ENCODE measurements at regions not wholly inside any gene's neighbourhood (a gene's known extent, or its start where the extent isn't known, plus 50 kb on each side); places are given as distances from the start of the nearest gene placed in this dataset.

DNA sequence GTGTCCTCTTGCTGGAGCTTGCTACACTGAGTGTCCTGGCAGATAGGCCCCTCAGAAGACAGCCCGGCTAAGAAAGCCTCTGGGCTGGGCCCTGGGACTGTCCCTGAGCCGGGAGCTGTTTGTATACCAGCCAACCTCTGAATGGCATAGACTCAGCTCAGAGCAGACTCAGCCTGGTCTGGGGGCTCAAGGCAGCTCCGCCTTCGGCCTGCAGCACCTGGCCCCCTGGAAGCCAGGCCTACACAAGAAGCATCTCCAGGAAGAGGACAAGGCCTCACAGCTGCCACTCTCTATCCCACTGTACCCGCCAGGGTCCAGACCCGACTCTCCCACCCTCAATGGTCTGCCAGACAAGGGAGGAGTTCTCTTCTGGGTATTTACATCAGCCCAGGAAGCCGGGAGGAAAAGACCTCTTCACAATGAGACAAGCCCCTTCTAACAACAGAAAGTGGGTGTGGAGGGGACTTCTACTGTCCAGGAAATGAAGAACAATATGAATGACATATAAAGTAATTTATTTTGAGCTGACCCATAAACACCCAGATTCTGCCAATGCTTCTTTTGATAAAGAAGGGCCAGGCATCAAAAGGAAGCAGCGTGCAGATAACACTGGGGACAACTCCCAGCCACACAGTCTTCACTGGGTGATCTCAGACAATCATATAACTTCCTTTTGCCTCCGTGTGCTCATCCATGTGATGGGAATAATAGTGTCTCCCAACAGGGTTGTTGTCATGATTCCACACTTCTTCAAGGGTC is 110.2 kb downstream of the TPRA1 start:
- Mint-ChIP-seq H3K4me3 (no peak overlapping the region), H3K4me1 (peaks cover 6% of the 10 kb centered on the region), H3K36me3 (ENCODE audit: insufficient read depth) (no peaks in the 10 kb centered on the region), H3K27ac (ENCODE audit: low read depth) (no peak overlapping the region), H3K27me3 (peaks cover 51% of the 10 kb centered on the region), H3K9me3 (no peaks in the 10 kb centered on the region)
- DNase-seq (ENCODE audit: low spot score in 2 of 2) = no peak
- no peak for ATAC-seq (replicated peaks; ENCODE audit: extremely low read depth, poor library complexity, severe bottlenecking)

DNA sequence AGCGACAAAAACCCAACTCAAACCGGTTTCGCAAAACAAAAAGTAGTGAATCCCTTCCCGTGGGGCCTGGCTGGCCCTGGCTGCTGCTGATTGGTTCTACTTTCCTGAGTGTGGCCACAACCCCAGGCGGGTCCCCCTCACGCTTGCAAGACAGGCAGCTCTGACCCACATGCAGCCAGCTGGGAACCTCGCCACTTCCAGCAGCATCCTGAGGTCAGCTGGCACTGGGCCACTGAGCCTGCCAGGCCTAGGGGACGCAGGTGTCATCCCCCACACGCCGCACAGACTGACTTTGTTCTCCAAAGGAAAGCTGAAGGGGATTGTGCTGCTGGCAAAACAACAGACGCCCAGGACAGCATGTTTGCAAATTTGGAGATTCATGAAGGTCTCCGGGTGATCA is 111.1 kb downstream of the TPRA1 start:
- no peaks in the 10 kb centered on the region for H3K36me3 Mint-ChIP-seq (ENCODE audit: insufficient read depth)
- DNase-seq (ENCODE audit: low spot score in 2 of 2) = no peak
- H3K27me3 Mint-ChIP-seq = peaks cover 54% of the 10 kb centered on the region
- no peak for ATAC-seq (replicated peaks; ENCODE audit: extremely low read depth, poor library complexity, severe bottlenecking)
- no peaks in the 10 kb centered on the region for H3K9me3 Mint-ChIP-seq
- H3K4me3 Mint-ChIP-seq = no peak overlapping the region
- no peak overlapping the region for H3K27ac Mint-ChIP-seq (ENCODE audit: low read depth)
- peaks cover 6% of the 10 kb centered on the region for H3K4me1 Mint-ChIP-seq

DNA sequence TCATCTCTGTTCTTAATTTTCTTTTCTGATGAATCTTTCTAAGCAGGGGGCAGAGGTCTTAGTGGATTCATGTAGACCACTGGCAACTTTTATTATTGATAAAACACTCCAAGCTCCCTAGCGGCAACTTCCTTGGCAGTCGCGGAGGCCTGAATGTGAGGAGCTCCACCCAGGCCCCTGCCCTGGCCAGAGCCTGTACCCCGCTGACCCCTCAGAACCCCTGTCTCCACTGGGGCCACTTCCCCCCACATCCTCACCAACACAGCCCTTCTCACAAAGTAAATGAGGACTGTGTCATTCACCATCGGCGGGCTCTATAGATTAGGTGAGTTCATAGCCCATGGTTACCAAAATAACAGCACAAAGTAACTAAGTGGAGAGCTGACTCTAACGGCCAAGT is 111.6 kb downstream of the TPRA1 start:
- Mint-ChIP-seq H3K36me3 (ENCODE audit: insufficient read depth) (no peaks in the 10 kb centered on the region), H3K27ac (ENCODE audit: low read depth) (no peak overlapping the region), H3K27me3 (peaks cover 59% of the 10 kb centered on the region), H3K4me3 (no peak overlapping the region), H3K9me3 (no peaks in the 10 kb centered on the region), H3K4me1 (peaks cover 6% of the 10 kb centered on the region)
- no peak for DNase-seq (ENCODE audit: low spot score in 2 of 2)
- ATAC-seq (replicated peaks; ENCODE audit: extremely low read depth, poor library complexity, severe bottlenecking) = no peak

DNA sequence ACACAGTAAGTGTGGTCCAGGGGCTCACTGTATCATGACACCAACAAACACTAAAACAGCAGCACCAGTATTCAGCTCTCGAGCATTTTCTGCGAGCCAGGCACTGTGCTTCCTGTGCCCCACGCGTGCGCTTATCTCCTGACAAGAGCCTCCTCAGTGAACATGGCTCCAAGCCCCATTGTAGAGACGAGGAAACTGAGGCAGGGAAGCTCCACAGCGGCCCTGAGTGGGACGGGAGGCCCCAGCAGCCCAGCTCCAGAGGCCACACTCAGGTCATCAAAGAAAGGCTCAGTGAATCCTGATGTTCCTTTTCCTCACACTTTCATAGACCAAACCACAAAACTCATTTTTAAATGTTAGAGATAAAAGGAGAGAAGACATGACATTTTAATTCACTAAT is 113.1 kb downstream of the TPRA1 start:
- H3K4me1 Mint-ChIP-seq = no peaks in the 10 kb centered on the region
- no peak overlapping the region for H3K4me3 Mint-ChIP-seq
- H3K27ac Mint-ChIP-seq (ENCODE audit: low read depth) = no peak overlapping the region
- DNase-seq (ENCODE audit: low spot score in 2 of 2) (no peak), ATAC-seq (replicated peaks; ENCODE audit: extremely low read depth, poor library complexity, severe bottlenecking) (no peak)
- peaks cover 56% of the 10 kb centered on the region for H3K27me3 Mint-ChIP-seq
- H3K9me3 Mint-ChIP-seq = no peaks in the 10 kb centered on the region
- H3K36me3 Mint-ChIP-seq (ENCODE audit: insufficient read depth) = no peaks in the 10 kb centered on the region

DNA sequence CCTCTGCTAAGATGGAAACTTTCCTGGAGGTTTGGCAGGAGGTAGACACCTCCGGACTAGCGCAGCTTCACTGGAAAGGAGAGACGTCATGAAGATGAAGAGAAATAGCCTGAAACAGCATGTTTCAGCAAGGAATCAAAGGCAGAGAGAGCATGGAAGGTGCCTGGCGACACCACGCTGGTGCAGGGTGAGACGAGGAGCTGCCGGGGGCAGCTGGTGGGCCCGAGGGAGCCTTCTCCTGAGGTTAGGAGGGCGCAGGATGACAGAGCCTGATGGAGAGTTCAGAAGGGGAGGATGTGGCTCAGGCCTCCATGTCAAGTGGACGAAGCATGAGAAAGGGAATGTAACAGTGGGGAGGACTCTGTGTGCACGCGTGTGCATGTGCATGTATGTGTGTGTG is 113.6 kb downstream of the TPRA1 start:
- no peaks in the 10 kb centered on the region for H3K4me1 Mint-ChIP-seq
- no peaks in the 10 kb centered on the region for H3K9me3 Mint-ChIP-seq
- no peak for ATAC-seq (replicated peaks; ENCODE audit: extremely low read depth, poor library complexity, severe bottlenecking)
- peaks cover 53% of the 10 kb centered on the region for H3K27me3 Mint-ChIP-seq
- H3K4me3 Mint-ChIP-seq = no peak overlapping the region
- H3K36me3 Mint-ChIP-seq (ENCODE audit: insufficient read depth) = no peaks in the 10 kb centered on the region
- H3K27ac Mint-ChIP-seq (ENCODE audit: low read depth) = no peak overlapping the region
- DNase-seq (ENCODE audit: low spot score in 2 of 2) = no peak

DNA sequence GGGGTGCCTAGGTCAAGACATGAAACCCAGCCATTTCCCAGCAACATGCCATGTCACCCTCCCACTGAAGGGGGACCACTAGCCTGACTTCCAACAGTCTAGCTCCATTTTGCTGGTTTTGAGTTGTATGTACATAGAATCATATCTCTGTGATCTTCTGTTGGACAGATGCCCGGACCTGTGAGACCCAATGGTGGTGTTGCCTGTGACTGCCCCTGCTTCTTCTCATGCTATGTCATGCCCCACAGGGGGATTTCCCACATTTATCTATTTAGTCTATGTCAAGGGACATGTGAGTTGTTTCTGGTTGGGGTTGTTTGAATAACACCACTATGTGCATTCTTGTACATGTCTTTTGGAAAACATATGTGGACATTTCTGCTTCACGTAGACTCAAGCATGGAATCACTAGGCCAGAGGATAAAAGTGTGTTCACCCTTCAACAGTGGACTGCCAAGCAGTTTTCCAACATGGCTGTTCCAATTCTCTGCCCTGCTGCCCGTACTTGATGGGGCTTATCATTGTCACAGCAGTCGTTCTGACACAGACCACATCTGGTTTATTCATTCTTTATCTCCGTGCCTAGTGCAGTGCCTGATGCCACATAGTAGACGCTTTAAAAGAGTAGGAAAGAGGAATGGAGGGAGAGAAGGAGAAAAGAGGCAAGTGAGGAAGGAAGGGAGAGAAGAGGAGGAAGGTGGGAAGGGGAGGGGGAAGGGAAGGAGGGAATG is 114.4 kb downstream of the TPRA1 start:
- no peaks in the 10 kb centered on the region for H3K36me3 Mint-ChIP-seq (ENCODE audit: insufficient read depth)
- ATAC-seq (replicated peaks; ENCODE audit: extremely low read depth, poor library complexity, severe bottlenecking) (no peak), DNase-seq (ENCODE audit: low spot score in 2 of 2) (no peak)
- no peaks in the 10 kb centered on the region for H3K9me3 Mint-ChIP-seq
- no peaks in the 10 kb centered on the region for H3K4me1 Mint-ChIP-seq
- no peak overlapping the region for H3K27ac Mint-ChIP-seq (ENCODE audit: low read depth)
- no peak overlapping the region for H3K4me3 Mint-ChIP-seq
- H3K27me3 Mint-ChIP-seq = peaks cover 48% of the 10 kb centered on the region

DNA sequence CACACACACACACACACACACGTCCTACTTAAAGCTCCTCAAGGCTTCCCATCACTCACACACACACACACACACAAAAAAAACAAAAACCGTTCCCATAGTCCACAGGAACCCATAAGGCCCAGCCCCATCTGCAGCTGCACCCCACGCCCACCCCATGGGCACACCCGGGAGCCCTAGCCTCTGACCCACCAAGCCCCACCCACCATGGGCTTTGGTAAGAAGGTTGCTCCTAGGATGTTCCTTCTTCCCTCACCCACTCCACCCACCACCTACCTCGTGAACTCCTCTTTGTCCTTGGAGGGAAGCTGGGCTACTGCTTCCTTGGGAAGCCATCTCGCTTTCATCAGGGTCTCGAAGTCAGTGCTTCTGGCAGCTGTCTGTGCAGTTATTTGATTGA is 115.1 kb downstream of the TPRA1 start:
- no peaks in the 10 kb centered on the region for H3K9me3 Mint-ChIP-seq
- no peak overlapping the region for H3K4me3 Mint-ChIP-seq
- DNase-seq (ENCODE audit: low spot score in 2 of 2) = no peak
- H3K4me1 Mint-ChIP-seq = no peaks in the 10 kb centered on the region
- peaks cover 55% of the 10 kb centered on the region for H3K27me3 Mint-ChIP-seq
- H3K27ac Mint-ChIP-seq (ENCODE audit: low read depth) = no peak overlapping the region
- ATAC-seq (replicated peaks; ENCODE audit: extremely low read depth, poor library complexity, severe bottlenecking) = no peak
- no peaks in the 10 kb centered on the region for H3K36me3 Mint-ChIP-seq (ENCODE audit: insufficient read depth)

DNA sequence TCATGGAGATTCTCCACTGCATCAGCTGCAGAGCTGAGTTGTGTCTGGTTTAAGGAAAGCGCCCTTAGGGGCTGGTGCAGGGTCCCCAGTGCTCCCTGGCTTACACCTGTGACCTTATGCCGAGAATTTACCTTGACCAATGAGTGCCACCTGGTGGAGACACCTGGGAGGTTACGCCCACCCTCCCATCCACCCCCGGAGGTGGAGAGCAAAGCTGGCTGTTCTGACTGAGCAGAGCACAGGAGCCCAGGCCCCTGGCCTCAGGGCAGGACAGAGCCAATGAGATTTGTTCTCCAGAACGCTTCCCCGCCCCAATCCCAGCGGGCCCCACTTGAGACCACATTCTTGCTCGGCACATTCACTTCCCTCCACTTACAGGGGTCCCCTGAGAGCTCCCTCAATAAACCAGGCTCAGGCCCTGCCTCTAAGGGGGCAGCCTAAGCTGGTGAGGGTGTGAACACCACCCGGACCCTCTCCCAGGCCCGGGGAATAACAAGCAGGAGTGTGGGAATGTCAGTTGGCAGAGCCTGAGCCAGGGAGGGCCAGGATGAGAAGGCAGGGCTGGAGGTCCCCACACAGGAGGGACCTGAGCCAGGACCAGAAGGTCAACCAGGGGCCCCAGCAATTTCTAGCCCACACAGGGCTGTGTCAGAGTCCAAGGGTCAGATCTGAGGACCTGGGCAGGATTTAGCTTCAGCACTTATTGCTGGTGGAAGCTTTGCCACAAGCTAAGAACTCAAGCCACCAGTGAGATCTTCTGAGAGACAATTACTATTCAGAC is 117.1 kb downstream of the TPRA1 start:
- Mint-ChIP-seq H3K27me3 (peaks cover 64% of the 10 kb centered on the region), H3K4me3 (no peak overlapping the region), H3K27ac (ENCODE audit: low read depth) (no peak overlapping the region), H3K9me3 (no peaks in the 10 kb centered on the region), H3K4me1 (no peaks in the 10 kb centered on the region), H3K36me3 (ENCODE audit: insufficient read depth) (no peaks in the 10 kb centered on the region)
- no peak for ATAC-seq (replicated peaks; ENCODE audit: extremely low read depth, poor library complexity, severe bottlenecking)
- DNase-seq (ENCODE audit: low spot score in 2 of 2) = no peak

DNA sequence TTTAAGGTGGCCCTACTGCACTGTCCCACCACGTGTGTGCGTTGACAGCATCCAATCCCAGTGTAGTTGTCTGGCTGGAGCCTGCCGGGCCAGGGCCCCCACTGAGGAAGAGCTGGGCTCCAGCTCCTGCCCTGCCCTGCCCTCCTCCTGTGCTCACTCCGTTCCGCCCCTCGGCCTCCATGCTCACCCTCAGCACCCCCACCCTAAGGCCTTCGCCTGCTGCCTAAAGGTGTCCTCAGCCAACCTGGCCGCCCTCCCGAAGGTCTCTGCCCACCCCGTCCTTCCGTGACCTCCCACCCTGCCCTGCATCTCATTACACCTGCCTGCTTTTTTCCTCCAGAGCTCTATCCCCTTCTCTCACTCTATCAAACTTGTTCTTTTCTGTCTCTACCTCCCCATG is 118.0 kb downstream of the TPRA1 start:
- H3K4me3 Mint-ChIP-seq = no peak overlapping the region
- peaks cover 73% of the 10 kb centered on the region for H3K27me3 Mint-ChIP-seq
- no peaks in the 10 kb centered on the region for H3K36me3 Mint-ChIP-seq (ENCODE audit: insufficient read depth)
- DNase-seq (ENCODE audit: low spot score in 2 of 2) = no peak
- no peaks in the 10 kb centered on the region for H3K4me1 Mint-ChIP-seq
- H3K9me3 Mint-ChIP-seq = no peaks in the 10 kb centered on the region
- ATAC-seq (replicated peaks; ENCODE audit: extremely low read depth, poor library complexity, severe bottlenecking) = no peak
- H3K27ac Mint-ChIP-seq (ENCODE audit: low read depth) = no peak overlapping the region

DNA sequence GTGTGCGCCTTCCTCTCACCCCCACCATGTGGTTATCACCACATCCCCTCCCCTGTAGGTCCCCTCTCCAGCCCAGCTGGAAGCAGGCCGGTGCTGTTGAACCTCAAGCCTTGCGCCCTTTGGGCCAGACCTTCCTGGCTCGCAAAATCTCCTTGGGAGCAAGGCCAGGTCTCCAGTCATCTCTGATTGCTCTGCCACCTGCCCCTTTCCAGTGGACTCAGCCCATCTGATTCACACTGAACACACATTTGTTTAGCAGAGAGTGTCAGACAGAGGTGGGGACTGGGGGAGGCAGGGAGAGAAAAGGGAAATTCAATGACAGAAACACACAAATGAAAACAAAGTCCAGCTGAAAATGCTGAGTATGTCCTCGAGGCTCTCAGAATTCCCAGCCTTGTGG is 119.4 kb downstream of the TPRA1 start:
- Mint-ChIP-seq H3K4me3 (no peak overlapping the region), H3K9me3 (no peaks in the 10 kb centered on the region), H3K27ac (ENCODE audit: low read depth) (no peak overlapping the region), H3K36me3 (ENCODE audit: insufficient read depth) (no peaks in the 10 kb centered on the region), H3K27me3 (peaks cover 61% of the 10 kb centered on the region), H3K4me1 (no peaks in the 10 kb centered on the region)
- DNase-seq (ENCODE audit: low spot score in 2 of 2) = no peak
- ATAC-seq (replicated peaks; ENCODE audit: extremely low read depth, poor library complexity, severe bottlenecking) = no peak

DNA sequence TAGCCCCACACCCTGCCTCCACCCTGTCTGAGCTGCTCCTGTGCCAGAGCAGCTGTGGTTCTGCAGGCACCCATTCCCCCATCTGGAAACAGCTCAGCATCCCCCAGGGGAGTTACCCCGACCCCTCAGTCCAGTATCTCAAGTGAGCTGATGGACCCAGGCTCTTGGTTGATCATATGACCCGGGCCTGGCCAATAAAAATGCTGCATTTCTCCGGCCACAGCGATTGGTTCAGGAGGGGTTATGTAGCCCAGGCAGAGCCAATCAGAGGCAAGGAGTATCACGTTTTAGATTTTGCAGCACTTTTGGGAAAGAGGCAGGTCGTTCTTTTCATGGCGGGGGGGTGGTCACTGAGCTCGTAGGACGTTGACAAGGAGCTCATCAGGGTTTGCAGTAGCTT is 120.8 kb downstream of the TPRA1 start:
- Mint-ChIP-seq H3K9me3 (no peaks in the 10 kb centered on the region), H3K27ac (ENCODE audit: low read depth) (no peak overlapping the region), H3K4me1 (no peaks in the 10 kb centered on the region), H3K4me3 (no peak overlapping the region), H3K36me3 (ENCODE audit: insufficient read depth) (no peaks in the 10 kb centered on the region), H3K27me3 (peaks cover 59% of the 10 kb centered on the region)
- DNase-seq (ENCODE audit: low spot score in 2 of 2) = no peak
- no peak for ATAC-seq (replicated peaks; ENCODE audit: extremely low read depth, poor library complexity, severe bottlenecking)

DNA sequence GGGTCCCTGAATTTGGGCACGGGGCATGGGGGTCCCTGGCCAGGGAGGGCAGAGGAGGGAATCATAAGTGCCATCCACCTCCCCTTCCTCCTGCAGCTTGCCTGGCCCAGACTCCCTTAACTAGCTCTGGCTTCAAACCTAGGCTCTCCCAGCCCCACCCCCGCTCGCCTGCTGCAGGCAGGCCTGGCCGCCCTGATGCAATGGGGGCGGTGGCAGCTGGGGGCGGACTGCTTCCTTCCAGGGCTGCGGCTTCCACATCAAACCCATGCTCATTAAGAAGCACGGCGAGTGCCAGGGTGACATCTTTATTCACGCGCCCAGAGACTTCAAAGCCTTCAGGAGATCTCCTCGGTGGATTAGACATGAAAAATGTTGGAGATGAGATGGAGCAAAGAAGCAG is 123.1 kb downstream of the TPRA1 start:
- no peaks in the 10 kb centered on the region for H3K9me3 Mint-ChIP-seq
- no peak overlapping the region for H3K27ac Mint-ChIP-seq (ENCODE audit: low read depth)
- H3K4me1 Mint-ChIP-seq = no peaks in the 10 kb centered on the region
- peaks cover 52% of the 10 kb centered on the region for H3K27me3 Mint-ChIP-seq
- no peaks in the 10 kb centered on the region for H3K36me3 Mint-ChIP-seq (ENCODE audit: insufficient read depth)
- H3K4me3 Mint-ChIP-seq = no peak overlapping the region
- DNase-seq (ENCODE audit: low spot score in 2 of 2) = no peak
- ATAC-seq (replicated peaks; ENCODE audit: extremely low read depth, poor library complexity, severe bottlenecking) = no peak

DNA sequence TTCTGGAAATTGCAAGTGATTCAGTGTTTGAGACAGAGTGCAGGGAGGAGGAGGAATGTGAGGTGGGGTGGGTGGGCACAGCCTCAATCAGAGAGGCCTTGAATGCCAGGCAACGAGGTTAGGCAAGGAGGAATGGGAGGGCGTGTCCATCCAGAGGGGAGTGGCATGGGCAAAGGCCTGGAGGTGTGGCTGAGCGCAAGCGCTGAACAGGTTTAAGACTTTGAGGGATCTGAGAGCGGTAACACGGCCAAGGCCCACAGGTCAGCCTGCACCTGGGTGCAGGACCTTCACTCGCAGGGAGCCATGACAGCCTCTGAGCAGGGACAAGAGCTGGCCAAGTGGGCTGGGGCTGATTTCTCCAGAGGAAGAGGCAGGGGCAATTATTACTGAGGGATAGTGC is 125.9 kb downstream of the TPRA1 start:
- no peak for DNase-seq (ENCODE audit: low spot score in 2 of 2)
- Mint-ChIP-seq H3K27ac (ENCODE audit: low read depth) (no peak overlapping the region), H3K4me3 (no peak overlapping the region), H3K9me3 (no peaks in the 10 kb centered on the region), H3K27me3 (peaks cover 57% of the 10 kb centered on the region), H3K4me1 (no peaks in the 10 kb centered on the region), H3K36me3 (ENCODE audit: insufficient read depth) (no peaks in the 10 kb centered on the region)
- no peak for ATAC-seq (replicated peaks; ENCODE audit: extremely low read depth, poor library complexity, severe bottlenecking)

All from central memory CD8-positive, alpha-beta T cell (primary cell).